ENCODE measurements at regions not wholly inside any gene's neighbourhood (a gene's known extent, or its start where the extent isn't known, plus 50 kb on each side); places are given as distances from the start of the nearest gene placed in this dataset.

GRCh38 chr14:45558183-45558582 lies 305.2 kb upstream of the MIS18BP1 start:
- Histone ChIP-seq H3K79me1 (ENCODE audit: low read depth, low read length) (no peaks in the 10 kb centered on the region), H4K91ac (replicated peaks; ENCODE audit: insufficient read length, low read length) (no peak overlapping the region), H3K36me3 (ENCODE audit: control insufficient read depth in 2 of 4, insufficient read depth in 4 of 4, low read length in 3 of 4) (no peaks in the 10 kb centered on the region), H3K23me2 (ENCODE audit: low read depth, low read length) (no peaks in the 10 kb centered on the region), H3K4ac (replicated peaks; ENCODE audit: insufficient read length, low read depth, low read length) (no peak overlapping the region), H2BK12ac (ENCODE audit: low read depth, low read length) (no peak overlapping the region), H3K23ac (ENCODE audit: insufficient read length) (no peak overlapping the region), H4K5ac (ENCODE audit: insufficient read length, low read depth, low read length) (no peak overlapping the region), H3K4me2 (ENCODE audit: insufficient read depth in 1 of 2, low read depth in 2 of 2, low read length in 2 of 2) (no peak overlapping the region), H3K9me3 (ENCODE audit: insufficient read depth in 2 of 2, low read depth in 1 of 2, low read length in 1 of 2) (no peaks in the 10 kb centered on the region), H3K79me2 (ENCODE audit: control insufficient read depth in 1 of 2, insufficient read depth in 2 of 2, low read length in 2 of 2) (no peaks in the 10 kb centered on the region), H4K20me1 (replicated peaks in 1 of 2; ENCODE audit: control insufficient read depth in 1 of 2, insufficient read depth in 2 of 2, low read length in 2 of 2) (no peaks in the 10 kb centered on the region), H3K14ac (ENCODE audit: insufficient read length) (no peak overlapping the region), H2BK20ac (ENCODE audit: low read length) (no peak overlapping the region), H2BK5ac (ENCODE audit: low read depth, low read length) (no peak overlapping the region), H3K27me3 (replicated peaks in 1 of 4; ENCODE audit: control insufficient read depth in 3 of 4, extremely low read depth in 1 of 4, insufficient read depth in 3 of 4, low read length in 3 of 4) (no peaks in the 10 kb centered on the region), H2AFZ (ENCODE audit: low read length) (no peak overlapping the region), H3K18ac (ENCODE audit: extremely low read depth, low read length) (no peak overlapping the region), H2BK120ac (replicated peaks; ENCODE audit: low read depth, low read length) (no peak overlapping the region), H4K8ac (ENCODE audit: extremely low read depth, insufficient read depth, low read length) (no peak overlapping the region), H2BK15ac (ENCODE audit: low read length) (no peak overlapping the region), H3K27ac (ENCODE audit: low read depth, low read length) (no peak overlapping the region), H3K56ac (replicated peaks; ENCODE audit: insufficient read length, low read depth, low read length) (no peak overlapping the region), H2AK5ac (ENCODE audit: low read depth, low read length) (no peak overlapping the region), H3K9ac (replicated peaks in 1 of 4; ENCODE audit: extremely low read depth in 1 of 4, low read depth in 3 of 4, low read length in 3 of 4) (no peak overlapping the region), H3K4me1 (replicated peaks in 1 of 4; ENCODE audit: control insufficient read depth in 3 of 4, insufficient read depth in 4 of 4, low read length in 3 of 4) (no peaks in the 10 kb centered on the region; a peak in 1 of 7 replicates), H3K4me3 (ENCODE audit: extremely low read depth in 1 of 4, insufficient read depth in 2 of 4, low read depth in 3 of 4, low read length in 4 of 4) (no peak overlapping the region)
- no peak for FAIRE-seq
- CTCF ChIA-PET (ENCODE audit: partially characterized antibody), result no interaction called here
- POLR2A ChIA-PET (ENCODE audit: partially characterized antibody), result no interaction called here
- no peak for TF ChIP-seq NANOG (IDR thresholded peaks at IDR 0.05; ENCODE audit: insufficient read depth, low read depth, low read length, poor library complexity, severe bottlenecking)
- TF ChIP-seq CREB1 (IDR thresholded peaks at IDR 0.05), result no peak
- TF ChIP-seq SP2 (IDR thresholded peaks at IDR 0.05; ENCODE audit: low read length), result no peak
- TF ChIP-seq BACH1 (IDR thresholded peaks at IDR 0.05; ENCODE audit: low read length), result no peak
- TF ChIP-seq ZNF274 (IDR thresholded peaks at IDR 0.05; ENCODE audit: borderline replicate concordance, extremely low read depth, low read length), result no peak
- no peak for TF ChIP-seq TAF7 (optimal IDR thresholded peaks at IDR 0.05; ENCODE audit: borderline replicate concordance, low read depth, low read length)
- no peak for TF ChIP-seq USF2 (IDR thresholded peaks at IDR 0.05; ENCODE audit: low read length)
- no peak for TF ChIP-seq YY1 (IDR thresholded peaks at IDR 0.05; ENCODE audit: low read depth, low read length)
- TF ChIP-seq KDM1A (IDR thresholded peaks at IDR 0.05; ENCODE audit: borderline replicate concordance, low read length), result no peak
- DNase-seq (ENCODE audit: low read depth in 1 of 2, low spot score in 2 of 2), result no peak

All from H1 (cell line).